DMS79 (cell line): ENCODE measurements at regions not wholly inside any gene's neighbourhood (a gene's known extent, or its start where the extent isn't known, plus 50 kb on each side); places are given as distances from the start of the nearest gene placed in this dataset.

Experiments used
- DNase-seq: peaks from one replicate; lab custom pipeline; 2025; lab: John Stamatoyannopoulos, UW

GRCh38 chr5:41670854-41671479, 160.6 kb upstream of the PLCXD3 start:
- no peak for DNase-seq

- DNase-seq: no peak
Measured at GRCh38 chr5:41670216-41670615, 159.8 kb upstream of the PLCXD3 start.

DNA sequence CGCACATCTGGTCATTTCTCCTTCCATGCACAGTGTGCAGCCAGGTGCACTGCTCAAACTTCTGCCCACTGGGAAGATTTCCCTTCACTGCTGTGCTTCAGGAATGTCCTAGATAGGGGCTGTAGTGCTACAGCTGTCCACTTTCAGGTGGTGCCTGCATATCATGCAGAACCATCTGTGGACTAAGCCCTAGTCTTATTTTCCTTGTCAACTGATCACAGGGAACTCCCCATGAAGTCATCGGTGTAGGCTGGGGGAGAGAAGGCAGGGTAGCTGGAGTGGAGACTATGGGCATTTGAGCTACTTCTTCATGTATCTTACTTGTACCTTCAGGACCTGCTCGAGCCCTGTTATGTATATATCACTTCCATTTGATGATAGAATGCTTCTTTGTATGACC, 150.9 kb upstream of the PLCXD3 start:
- no peak for DNase-seq

DNA sequence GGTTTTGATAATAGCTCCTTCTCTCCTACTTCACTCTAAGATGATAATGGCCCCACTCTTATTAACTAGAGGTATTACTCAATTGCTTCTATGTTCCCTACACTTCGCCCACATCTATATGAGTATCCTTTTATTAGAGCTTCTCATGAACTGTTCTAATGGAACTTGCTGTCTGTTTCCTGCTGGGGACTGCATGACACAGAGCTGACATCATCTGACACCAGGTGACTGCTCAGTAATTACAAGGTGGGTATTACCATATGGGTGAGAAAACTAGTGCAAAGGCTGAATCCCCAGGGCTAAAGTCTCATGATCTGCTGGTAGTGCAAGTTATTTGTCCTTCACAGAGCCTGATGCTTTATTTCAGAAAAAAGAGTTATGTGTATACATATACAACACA, 146.2 kb upstream of the PLCXD3 start:
- no peak for DNase-seq

GRCh38 chr5:41650131-41650530, 139.7 kb upstream of the PLCXD3 start:
- no peak for DNase-seq

DNA sequence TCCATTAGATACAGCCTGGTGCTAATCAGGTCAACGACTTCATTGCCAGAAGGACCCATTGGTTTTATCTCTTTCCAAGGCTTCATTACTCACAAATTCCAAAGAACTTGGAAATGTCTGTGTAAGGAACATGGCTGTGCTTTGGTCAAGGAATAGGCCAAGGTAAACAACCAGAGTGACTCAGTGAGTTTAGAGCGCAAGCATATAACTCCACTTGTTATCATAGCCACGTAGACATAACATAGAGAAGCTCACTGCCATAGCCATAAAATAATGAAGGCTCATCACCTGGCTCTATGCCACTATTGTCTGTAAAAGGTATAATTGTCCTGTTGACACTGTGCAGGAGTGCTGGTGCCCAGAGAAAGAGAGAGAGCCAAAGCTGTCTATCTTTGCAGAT, 139.3 kb upstream of the PLCXD3 start:
- no peak for DNase-seq

- DNase-seq: no peak
Measured at GRCh38 chr5:41648996-41649395, 138.6 kb upstream of the PLCXD3 start.

GRCh38 chr5:41641621-41642020, 131.2 kb upstream of the PLCXD3 start:
- no peak for DNase-seq

DNA sequence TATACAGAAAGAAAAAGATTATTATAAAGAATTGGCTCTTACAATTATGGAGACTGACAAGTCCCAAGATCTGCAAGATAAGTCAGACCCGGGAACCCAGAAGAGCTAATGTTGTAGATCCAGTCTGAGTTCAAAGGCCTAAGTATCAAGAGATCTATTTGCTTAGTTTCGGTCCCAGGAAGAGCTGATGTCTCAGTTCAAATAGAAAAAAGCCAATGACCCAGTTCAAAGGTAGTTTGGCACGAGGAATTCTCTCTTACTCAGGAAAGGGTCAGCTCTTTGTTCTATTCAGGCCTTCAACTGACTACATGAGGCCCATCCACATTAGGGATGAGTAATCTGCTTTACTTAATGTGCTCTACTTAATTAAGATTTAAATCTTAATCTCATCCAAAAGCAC, 128.3 kb upstream of the PLCXD3 start:
- DNase-seq: no peak

DNA sequence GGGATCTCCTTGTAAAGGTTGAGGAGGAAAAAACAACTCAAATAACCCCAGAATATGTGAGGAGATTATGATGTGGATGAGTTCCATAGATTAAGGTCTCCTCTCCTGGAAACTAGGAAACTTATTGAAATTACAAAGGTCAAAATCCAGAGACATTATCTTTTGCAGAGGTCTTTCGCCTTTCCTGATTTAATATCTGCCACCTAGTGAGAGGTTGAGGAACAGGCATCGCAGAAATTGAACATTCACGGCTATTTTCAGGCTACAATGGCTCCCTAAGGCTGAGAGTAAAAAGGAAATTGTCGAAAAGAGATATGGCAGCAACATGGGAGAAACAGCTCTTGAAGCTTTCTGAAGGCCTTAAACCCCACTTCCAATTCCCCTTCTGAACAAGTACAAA, 127.5 kb upstream of the PLCXD3 start:
- DNase-seq: no peak

GRCh38 chr5:41637424-41637823, 127.0 kb upstream of the PLCXD3 start:
- DNase-seq: no peak

- peak; percentile 50 for DNase-seq
Measured at GRCh38 chr5:41636605-41637004, 126.2 kb upstream of the PLCXD3 start.

DNA sequence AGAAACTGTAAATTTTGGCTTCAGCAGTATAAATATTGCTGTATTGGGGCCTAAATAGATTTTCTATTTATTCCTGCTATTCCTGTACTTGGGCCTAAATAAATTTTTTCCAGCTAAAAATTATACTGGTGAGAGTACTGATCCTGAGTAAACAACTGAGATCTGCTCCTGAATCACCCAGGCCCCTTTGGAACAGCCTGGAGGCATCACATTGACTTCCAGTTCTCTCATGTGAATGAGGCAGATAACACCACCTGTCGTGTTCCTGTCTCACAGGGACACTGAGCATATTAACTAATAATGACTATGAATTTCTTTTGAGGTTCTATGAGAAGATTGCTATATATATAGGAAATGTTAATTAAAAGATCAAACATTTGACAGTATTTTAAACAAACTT, 119.5 kb upstream of the PLCXD3 start:
- DNase-seq: no peak

GRCh38 chr5:41625571-41625970, 115.2 kb upstream of the PLCXD3 start:
- DNase-seq: no peak

DNA sequence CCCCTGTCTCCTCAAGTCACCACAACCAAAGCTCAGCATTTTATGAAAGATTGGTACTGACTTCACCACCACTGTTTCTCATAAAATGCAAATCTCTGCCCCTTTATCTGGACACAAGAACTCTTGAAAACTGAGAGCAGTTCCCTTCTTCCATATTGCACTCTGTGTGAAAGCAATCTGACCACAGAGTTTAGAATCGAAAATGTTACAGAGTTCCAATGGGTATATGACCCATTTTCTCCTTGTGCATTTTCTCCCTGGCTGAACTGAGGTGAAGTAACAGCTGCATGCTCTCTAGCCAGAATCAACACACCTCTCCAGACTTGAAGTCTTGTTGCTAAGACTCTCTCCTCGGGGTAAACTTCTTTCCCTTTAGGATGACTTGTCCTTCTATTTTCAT, 111.0 kb upstream of the PLCXD3 start:
- no peak for DNase-seq

DNA sequence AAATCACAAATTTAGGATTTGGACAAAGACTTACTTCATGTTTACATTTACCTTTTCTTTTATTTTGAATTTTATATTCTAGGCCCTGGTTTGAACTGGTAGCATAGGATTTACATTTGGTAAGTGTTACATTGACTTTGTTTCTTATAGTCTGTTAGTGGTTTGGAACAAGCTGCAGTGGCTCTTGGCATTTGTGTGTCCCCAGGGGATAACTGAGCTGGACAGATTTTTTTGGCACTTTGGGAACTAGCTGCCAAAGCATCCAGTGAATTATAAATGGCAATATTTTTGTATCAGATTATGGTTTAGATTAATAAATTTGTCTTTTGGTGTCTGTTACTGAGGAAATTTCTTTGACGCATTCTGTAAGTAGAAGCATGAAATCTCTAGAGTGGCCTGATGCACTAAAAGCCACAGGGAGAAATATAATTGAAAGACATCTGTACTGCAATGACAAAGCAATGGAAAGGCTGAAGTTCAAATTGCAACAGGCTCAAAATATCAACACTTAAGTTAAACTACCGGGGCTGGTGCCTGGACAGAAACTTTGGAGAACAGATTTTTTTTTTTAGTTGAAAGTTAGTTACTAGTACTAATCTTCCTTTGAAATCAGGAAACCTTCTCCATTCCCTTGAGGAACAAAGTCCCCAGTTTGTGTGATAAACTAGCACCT, 107.6 kb upstream of the PLCXD3 start:
- DNase-seq: no peak

DNA sequence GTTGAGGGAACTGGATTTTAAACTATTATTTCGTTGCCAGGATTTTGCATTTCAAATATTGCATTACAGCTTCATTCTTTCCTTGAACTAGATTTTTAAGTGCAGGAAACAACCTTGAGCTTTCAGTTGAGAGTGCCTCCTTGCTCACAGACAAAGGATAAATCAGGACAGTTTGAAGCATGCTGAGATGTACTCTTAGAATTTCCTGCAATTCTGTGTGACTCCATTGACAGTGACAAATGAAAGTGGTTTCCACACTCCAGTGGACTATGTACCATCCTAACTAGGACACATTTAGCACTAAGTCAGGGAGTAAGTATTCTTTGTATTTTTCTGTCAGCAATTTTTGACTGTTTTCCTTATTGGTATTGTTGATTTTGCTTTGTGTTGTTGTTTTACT, 100.0 kb upstream of the PLCXD3 start:
- no peak for DNase-seq

- no peak for DNase-seq
Measured at GRCh38 chr5:41600731-41601130, 90.3 kb upstream of the PLCXD3 start.

DNA sequence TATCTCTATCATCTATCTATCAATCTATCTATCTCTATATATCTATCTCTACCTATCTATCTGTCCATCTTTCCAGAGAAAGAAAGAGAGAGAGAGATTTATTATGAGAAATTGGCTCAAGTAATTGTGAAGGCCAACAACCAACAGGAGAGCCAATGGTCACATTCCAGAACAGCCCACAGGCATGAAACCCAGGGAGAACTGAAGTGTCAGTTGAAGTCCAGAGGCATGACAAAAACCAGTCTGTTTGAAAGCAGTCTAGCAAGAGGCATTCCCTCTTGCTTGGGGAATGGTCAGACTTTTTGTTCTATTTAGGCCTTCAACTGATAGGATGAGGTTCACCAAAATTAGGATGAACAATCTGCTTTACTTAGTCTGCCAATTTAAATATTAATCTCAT, 87.6 kb upstream of the PLCXD3 start:
- DNase-seq: no peak

GRCh38 chr5:41587668-41588067, 77.3 kb upstream of the PLCXD3 start:
- no peak for DNase-seq

DNA sequence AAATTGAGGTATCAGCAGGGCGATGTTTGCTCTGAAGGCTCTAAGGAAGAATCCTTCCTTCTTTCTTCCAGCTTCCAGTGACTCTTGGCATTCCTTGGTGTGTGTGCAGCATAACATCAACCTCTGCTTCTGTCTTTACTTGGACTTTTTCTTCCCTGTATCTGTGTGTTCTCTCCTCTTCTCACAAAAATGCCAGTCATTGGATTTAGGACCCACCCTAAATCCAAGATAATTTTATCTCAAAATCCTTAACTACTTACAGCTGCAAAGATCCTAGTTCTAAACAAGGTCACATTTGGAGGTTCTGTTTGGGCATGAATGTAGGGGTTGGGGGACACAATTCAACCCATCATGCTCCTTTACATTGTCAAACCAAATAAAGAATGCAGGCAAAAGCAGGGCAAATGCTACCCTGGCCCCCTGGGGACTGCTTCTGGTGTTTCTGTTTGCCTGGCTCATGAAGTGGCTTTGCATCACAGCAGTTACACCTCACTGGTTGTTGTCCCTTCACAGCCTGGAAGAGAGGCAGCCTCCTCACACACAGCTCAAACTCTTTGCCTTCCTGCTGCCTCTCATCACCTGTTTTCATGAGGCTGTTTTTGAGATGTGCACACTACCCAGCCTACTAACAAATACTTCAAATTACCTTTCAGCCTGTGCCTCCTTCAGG, 64.8 kb upstream of the PLCXD3 start:
- no peak for DNase-seq

GRCh38 chr5:41574391-41574790, 64.0 kb upstream of the PLCXD3 start:
- DNase-seq: no peak
